NOMO-1 (cell line): ENCODE measurements at regions not wholly inside any gene's neighbourhood (a gene's known extent, or its start where the extent isn't known, plus 50 kb on each side); places are given as distances from the start of the nearest gene placed in this dataset.

ENCODE experiments used
- DNase-seq, 2 experiments: peaks; one replicate each; lab custom pipeline; 2025; ENCODE audit not compliant: unreplicated experiment in 2 of 2; lab: John Stamatoyannopoulos, UW

GRCh38 chr2:16085073-16085472 lies 144.7 kb downstream of the MYCN start:
- no peak for DNase-seq

- DNase-seq: no peak
Observed at GRCh38 chr2:16084274-16084673, 143.9 kb downstream of the MYCN start.

GRCh38 chr2:16082276-16082675 lies 141.9 kb downstream of the MYCN start:
- no peak for DNase-seq

- DNase-seq: no peak
Observed at GRCh38 chr2:16081316-16082200, 141.2 kb downstream of the MYCN start.

GRCh38 chr2:16080516-16080915 lies 140.2 kb downstream of the MYCN start:
- no peak for DNase-seq

GRCh38 chr2:16080071-16080470 lies 139.7 kb downstream of the MYCN start:
- no peak for DNase-seq

- no peak for DNase-seq
Observed at GRCh38 chr2:16079637-16080036, 139.3 kb downstream of the MYCN start.

- DNase-seq: no peak
Observed at GRCh38 chr2:16077601-16078000, 137.3 kb downstream of the MYCN start.

- DNase-seq: no peak
Observed at GRCh38 chr2:16076911-16077310, 136.6 kb downstream of the MYCN start.

- no peak for DNase-seq
Observed at GRCh38 chr2:16075045-16076012, 135.0 kb downstream of the MYCN start.

- no peak for DNase-seq
Observed at GRCh38 chr2:16073921-16074425, 133.6 kb downstream of the MYCN start.

GRCh38 chr2:16073471-16073870 lies 133.1 kb downstream of the MYCN start:
- no peak for DNase-seq

GRCh38 chr2:16072638-16073290 lies 132.4 kb downstream of the MYCN start:
- no peak for DNase-seq

- DNase-seq: no peak
Observed at GRCh38 chr2:16071865-16072637, 131.7 kb downstream of the MYCN start.

GRCh38 chr2:16071039-16071864 lies 130.9 kb downstream of the MYCN start:
- DNase-seq: no peak

- no peak for DNase-seq
Observed at GRCh38 chr2:16070648-16070971, 130.3 kb downstream of the MYCN start.

- no peak for DNase-seq
Observed at GRCh38 chr2:16069933-16070647, 129.7 kb downstream of the MYCN start.

GRCh38 chr2:16069663-16069932 lies 129.2 kb downstream of the MYCN start:
- DNase-seq: no peak

- no peak for DNase-seq
Observed at GRCh38 chr2:16068552-16068940, 128.2 kb downstream of the MYCN start.
